ENCODE measurements at regions not wholly inside any gene's neighbourhood (a gene's known extent, or its start where the extent isn't known, plus 50 kb on each side); places are given as distances from the start of the nearest gene placed in this dataset.

- TF ChIP-seq, protein P1, sequence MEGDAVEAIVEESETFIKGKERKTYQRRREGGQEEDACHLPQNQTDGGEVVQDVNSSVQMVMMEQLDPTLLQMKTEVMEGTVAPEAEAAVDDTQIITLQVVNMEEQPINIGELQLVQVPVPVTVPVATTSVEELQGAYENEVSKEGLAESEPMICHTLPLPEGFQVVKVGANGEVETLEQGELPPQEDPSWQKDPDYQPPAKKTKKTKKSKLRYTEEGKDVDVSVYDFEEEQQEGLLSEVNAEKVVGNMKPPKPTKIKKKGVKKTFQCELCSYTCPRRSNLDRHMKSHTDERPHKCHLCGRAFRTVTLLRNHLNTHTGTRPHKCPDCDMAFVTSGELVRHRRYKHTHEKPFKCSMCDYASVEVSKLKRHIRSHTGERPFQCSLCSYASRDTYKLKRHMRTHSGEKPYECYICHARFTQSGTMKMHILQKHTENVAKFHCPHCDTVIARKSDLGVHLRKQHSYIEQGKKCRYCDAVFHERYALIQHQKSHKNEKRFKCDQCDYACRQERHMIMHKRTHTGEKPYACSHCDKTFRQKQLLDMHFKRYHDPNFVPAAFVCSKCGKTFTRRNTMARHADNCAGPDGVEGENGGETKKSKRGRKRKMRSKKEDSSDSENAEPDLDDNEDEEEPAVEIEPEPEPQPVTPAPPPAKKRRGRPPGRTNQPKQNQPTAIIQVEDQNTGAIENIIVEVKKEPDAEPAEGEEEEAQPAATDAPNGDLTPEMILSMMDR (IDR thresholded peaks at IDR 0.05; ENCODE audit: borderline replicate concordance, insufficient read depth, low read depth, low read length), result no peak
- no peak overlapping the region for H3K4me3 ChIP-seq (ENCODE audit: low read depth, low read length)
These were observed 143.4 kb upstream of the USP24 start for GRCh38 chr1:55358581-55358980.

DNA sequence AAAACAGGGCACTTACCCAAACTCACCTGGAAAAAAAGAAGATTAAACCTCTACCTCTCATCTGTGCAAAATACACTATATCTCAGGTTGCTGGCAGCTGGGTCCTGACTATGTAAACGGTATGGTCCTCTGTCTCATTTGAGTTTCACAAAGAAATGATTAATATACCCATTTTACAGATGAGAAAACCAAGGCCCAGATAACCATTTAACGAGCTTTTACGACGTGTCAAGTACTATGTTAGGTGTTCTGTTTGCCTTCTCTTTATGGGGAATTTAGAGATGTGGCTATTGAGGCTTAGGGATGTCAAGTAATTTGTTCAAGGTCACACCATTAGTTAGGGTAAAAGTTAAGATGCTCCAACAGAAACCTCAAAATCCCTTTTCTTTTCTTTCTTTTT lies 140.4 kb upstream of the USP24 start:
- TF ChIP-seq, protein P1 (IDR thresholded peaks at IDR 0.05; ENCODE audit: borderline replicate concordance, insufficient read depth, low read depth, low read length), result no peak
- no peak overlapping the region for H3K4me3 ChIP-seq (ENCODE audit: low read depth, low read length)

DNA sequence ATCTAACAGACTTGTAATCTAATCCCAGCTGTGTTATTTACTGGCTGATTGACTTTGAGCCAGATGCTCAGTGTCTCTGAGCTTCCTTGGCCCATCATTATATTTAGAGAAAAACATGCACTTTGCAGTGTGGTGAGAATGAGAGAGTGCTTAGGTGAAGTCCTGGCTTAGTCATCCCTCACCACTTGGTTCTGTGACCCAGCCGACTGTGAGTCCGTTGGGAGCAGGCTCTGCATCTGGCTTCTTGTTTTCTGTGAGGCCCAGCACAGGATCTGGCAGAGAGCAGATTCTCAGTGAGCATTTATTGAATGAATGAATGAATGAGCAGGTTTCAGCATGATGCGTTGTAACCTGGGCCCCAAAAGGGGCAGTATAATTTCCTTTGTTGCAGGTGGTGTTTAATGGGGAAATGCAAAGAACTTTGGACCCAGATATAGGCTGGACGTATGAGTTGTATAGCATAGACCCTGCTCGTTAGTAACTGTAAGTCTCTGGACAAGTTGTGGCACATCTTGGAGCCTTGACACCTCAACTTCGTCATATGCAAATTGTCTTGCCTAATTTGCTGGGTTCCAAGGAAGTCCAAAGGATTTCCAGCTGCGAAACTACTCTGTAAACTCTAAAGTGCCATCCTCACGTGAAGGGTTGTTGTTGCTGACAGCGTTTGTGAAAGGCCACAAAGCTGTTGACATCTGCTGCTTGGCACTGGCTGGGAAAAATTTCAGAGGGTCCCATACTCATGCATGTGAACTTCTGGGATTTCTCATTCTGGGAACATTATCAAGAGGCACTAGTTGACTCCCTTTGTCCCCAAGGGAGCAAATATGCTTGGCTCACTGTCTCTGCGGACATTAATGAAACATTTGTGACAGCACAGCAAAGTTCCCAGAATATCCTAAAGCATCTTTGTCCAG lies 138.8 kb upstream of the USP24 start:
- H3K4me3 ChIP-seq (ENCODE audit: low read depth, low read length), result no peak overlapping the region
- TF ChIP-seq, protein P1 (IDR thresholded peaks at IDR 0.05; ENCODE audit: borderline replicate concordance, insufficient read depth, low read depth, low read length), result no peak

DNA sequence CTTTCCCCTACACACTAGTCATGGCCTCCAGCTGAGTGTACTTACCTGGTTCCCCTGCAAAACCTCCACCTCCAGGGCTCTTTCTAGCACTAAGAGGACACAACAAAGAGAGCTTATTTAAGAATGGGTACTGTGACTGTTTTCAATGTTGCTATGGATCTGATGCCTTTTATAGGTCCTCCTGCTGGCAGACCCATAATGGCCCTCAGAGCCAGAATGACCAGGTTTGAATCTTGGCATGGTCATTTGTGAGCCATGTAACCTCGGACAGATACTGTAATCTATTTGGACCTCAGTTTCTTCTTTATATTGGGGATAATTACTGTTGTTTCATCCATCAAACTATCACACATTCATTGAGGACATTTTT lies 137.6 kb upstream of the USP24 start:
- TF ChIP-seq, protein P1 (IDR thresholded peaks at IDR 0.05; ENCODE audit: borderline replicate concordance, insufficient read depth, low read depth, low read length), result no peak
- no peak overlapping the region for H3K4me3 ChIP-seq (ENCODE audit: low read depth, low read length)

GRCh38 chr1:55352080-55352810 lies 137.1 kb upstream of the USP24 start:
- TF ChIP-seq, protein P1 (IDR thresholded peaks at IDR 0.05; ENCODE audit: borderline replicate concordance, insufficient read depth, low read depth, low read length), result no peak
- H3K4me3 ChIP-seq (ENCODE audit: low read depth, low read length), result no peak overlapping the region

- TF ChIP-seq, protein P1 (IDR thresholded peaks at IDR 0.05; ENCODE audit: borderline replicate concordance, insufficient read depth, low read depth, low read length), result no peak
- no peak overlapping the region for H3K4me3 ChIP-seq (ENCODE audit: low read depth, low read length)
These were observed 133.2 kb upstream of the USP24 start for GRCh38 chr1:55348356-55348755.

All from GM12875 (cell line).